Amniotic epithelial cell (primary cell): ENCODE measurements at regions not wholly inside any gene's neighbourhood (a gene's known extent, or its start where the extent isn't known, plus 50 kb on each side); places are given as distances from the start of the nearest gene placed in this dataset.
A peak's percentile ranks its signal among the peaks of the same experiment; 100 is the strongest.

Experiments used
- DNase-seq: peaks from one replicate; pipeline ENCODE4 v3.0.0-alpha.2; 2010; ENCODE audit warnings: low read depth

DNA sequence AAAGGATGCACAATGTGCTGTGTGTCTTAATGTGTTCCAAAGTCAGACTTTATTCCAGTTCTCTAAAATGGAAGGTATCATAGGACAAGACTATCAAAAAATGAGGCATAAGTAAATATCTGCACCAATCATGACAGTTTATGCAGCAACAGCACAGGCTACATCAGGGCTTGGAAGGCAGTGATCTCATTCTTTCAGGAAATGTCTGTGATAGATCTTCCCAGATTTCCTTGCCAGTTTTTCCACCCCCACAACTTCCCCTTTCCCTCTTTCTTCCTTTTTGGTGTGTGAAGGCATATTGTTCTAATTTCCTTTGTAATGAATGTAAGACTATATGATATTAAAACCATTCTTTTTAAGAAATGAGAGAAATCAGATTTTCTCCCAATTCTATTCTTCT, 326.7 kb downstream of the ATP23 start:
- peak; percentile 16 for DNase-seq

DNA sequence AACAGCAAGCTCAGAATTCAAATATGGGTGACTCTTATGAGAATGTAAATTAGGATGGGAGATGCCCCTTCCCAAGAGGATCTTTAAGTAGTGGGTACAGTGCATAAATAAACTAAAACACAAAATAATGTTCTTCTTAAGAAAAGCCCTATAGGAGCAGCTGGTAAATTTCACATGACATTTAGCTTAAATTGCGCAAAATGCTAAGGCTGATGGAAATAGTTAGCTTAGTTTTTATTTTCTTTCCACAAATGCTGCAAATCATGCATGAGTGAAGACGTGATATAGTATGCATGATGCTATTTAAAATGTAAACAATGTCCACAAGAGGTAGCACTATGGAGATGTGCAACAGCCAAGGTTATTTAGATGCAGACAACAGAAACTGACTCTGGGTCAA, 328.1 kb downstream of the ATP23 start:
- DNase-seq: no peak

GRCh38 chr12:58270966-58271705, 329.8 kb downstream of the ATP23 start:
- no peak for DNase-seq

DNA sequence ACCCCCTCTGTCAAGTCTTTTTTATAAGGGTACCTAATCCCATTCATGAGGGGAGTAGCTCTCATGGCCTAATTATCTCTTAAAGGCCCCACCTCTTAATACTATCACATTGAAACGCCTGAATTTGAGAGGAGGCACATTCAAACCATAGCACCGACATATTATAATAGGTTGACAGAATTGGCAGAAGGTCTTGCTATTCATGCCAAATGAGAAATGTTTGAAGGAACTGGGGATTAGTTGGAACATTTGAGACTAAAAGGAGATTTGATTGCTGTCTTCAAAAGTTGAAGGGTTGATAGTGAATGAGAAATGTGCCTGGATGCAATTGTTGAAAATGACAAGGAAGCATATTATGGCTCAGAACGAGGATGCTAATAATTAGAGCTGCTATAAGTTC, 331.1 kb downstream of the ATP23 start:
- no peak for DNase-seq

GRCh38 chr12:58277231-58277630, 335.9 kb downstream of the ATP23 start:
- no peak for DNase-seq

DNA sequence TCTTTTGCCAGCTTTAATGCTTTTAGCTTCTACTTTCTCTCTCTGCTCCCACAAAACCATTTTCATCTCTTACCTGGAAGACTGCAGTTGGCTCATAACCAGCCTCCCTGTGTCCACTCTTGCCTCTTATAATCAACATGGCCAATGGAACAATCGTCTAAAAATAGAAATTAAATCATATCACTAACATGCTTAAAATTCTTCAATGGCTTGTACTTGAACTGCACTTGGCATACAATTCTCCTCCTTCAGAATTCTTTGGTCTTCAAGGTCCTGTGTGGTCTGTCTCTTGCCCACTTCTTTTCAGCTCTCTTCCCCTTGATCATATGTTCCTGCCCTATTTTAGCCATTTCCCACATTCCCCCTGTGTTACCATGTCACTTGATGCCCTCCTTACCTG, 342.2 kb downstream of the ATP23 start:
- no peak for DNase-seq

GRCh38 chr12:58285551-58285950, 344.2 kb downstream of the ATP23 start:
- no peak for DNase-seq

DNA sequence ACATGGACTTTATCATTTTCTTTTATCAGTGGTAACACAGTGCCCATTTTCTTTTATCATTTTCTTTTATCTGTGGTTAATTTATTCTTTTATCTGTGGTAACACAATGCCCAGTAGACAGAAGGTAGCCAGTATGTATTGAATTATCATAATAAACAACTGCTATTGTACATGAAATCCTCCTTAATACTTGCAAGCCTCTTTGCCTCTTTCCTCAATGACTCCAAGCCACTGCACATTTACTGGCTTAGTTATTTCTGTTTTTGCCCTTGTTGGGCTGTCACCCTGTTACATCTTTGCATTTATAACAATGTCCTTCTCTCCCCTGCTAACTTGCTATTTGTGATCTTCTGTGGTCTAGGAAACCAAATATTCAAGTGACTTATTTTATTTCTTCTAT, 345.0 kb downstream of the ATP23 start:
- DNase-seq: no peak

DNA sequence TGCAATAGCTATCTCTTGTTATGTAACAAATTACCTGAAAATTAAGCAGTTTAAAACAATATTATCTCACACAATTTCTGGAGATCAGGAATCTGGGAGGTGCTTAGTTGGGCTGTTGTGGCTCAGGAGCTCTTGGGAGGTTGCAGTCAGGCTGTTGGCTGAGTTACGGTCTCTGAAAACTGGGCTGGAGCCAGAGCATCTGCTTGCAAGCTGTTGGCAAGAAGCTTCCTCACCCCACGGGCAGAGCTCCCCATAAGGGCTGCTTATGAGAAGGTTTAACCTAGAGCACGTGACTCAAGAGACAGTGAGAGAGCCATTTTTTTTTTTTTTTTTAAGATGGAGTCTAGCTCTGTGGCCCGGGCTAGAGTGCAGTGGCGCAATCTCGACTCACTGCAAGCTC, 346.8 kb downstream of the ATP23 start:
- peak; percentile 33 for DNase-seq

- DNase-seq: no peak
Measured at GRCh38 chr12:58291106-58291505, 349.7 kb downstream of the ATP23 start.

- DNase-seq: peak; percentile 53
Measured at GRCh38 chr12:58293308-58293982, 352.1 kb downstream of the ATP23 start.

- DNase-seq: no peak
Measured at GRCh38 chr12:58295268-58295667, 353.9 kb downstream of the ATP23 start.

GRCh38 chr12:58296863-58297262, 355.5 kb downstream of the ATP23 start:
- peak; percentile 3 for DNase-seq

DNA sequence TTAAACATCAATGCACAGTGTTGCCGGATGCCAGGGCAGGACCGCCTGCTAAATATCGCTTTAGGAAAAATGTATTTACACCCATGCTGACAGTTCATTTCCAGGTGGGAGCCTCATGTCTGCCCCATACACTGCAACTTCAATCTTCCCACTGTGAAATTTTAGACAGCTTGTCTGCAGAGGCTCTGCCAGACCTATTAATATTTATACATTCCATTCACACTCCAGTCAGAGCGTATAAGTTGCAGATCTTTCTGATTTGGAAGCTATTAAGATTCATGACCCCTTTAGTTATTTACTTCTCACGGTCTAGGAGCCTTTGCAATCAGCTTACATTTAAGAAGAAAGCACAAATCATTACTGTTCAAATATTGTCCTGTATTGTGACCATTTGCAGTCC, 357.4 kb downstream of the ATP23 start:
- DNase-seq: no peak

GRCh38 chr12:58299371-58299770, 358.0 kb downstream of the ATP23 start:
- no peak for DNase-seq

DNA sequence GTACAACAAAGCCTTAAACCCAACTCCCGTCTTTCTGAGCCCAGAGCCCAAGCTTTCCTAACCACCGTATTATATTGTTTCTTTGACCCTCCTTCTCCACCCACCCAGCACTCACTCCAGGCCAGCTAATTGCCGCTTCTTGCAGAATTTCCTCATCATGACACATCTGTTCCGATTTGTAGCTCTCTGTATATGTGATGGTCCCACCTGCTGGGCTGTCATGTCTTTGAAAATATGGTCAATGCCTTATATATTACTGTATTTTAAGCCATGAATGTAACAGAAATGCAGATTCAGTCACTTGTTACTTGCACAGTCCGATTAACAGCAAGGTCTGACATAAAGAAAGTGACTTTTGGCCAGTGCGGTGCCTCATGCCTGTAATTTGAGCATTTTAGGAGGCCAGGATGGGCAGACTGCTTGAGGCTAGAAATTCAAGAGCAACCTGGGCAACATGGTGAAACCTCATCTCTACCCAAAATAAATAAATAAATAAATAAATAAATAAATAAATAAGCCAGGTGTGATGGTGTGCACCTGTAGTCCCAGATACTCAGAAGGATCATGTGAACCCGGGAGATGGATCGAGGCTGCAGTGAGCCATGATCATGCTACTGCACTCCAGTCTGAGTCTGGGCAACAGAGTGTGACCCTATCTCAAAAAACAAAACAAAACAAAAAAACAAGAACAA, 359.8 kb downstream of the ATP23 start:
- DNase-seq: no peak

DNA sequence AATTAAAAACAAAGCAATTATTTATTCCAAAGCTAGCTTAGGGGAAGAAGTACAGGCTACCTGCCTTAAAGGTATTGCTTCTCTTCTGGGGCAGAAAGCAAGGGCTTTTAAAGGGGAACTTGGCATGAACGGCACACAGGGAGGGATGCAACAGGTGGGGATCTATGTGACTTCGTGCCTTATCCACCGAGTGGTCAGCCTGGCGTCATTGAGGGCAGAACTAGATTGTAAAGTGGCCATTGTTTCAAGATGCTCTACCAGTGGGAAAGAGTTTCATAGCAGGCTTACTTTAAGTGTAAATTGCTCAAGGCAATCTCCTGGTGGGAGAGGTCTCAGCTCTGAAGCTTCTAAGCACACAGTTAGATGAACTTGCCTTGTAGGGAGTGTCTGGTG, 360.4 kb downstream of the ATP23 start:
- DNase-seq: no peak

DNA sequence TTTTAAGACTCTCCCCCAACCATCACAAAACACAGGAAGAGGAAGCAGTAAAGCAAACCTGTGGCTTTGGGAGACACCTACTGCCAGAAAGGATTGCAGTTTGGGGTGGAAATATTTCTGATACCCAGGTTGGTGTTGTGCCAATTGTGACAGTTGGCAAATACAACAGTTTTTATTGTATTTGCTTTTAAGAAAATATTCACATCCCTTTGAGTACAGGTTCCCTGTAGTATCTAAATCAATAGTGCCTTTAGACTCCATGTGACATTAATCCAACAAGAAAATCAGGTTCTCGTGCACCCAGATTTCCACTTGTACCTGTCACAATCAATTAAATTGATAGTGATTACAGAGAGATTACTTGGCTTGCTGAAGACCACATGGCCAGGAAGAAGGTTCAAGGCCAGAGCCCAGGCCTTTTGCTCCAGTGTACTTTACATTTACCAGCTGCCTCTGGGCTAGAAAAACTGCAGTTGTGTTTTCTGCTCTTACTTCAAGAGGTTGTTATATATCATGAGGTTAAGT, 361.2 kb downstream of the ATP23 start:
- peak; percentile 32 for DNase-seq

GRCh38 chr12:58306266-58307000, 365.1 kb downstream of the ATP23 start:
- no peak for DNase-seq

GRCh38 chr12:58309806-58310205, 368.4 kb downstream of the ATP23 start:
- DNase-seq: no peak

DNA sequence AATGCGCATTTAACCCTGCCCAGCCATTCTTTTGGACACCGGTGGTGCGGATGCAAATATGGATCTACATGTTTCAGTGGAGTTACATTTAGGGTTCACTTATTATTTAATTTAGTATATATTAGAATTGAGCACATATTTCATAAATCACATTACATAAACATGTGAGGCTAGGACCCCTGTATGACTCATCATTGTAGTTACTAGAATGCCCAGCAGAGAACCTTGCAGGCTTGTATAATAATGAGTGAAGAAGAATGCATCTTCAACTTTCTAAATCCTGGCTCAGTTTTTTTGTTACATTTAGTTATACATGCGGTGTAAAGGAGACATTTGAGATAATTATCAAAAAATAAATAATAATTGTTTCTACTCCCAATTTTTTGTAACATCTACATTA, 369.0 kb downstream of the ATP23 start:
- DNase-seq: peak; percentile 86
